ENCODE measurements at regions not wholly inside any gene's neighbourhood (a gene's known extent, or its start where the extent isn't known, plus 50 kb on each side); places are given as distances from the start of the nearest gene placed in this dataset.

GRCh38 chr12:33116284-33116683 lies 219.7 kb upstream of the PKP2 start:
- TF ChIP-seq CTCF (IDR thresholded peaks at IDR 0.05) (no peak), EZH2 (IDR thresholded peaks at IDR 0.05) (no peak)

Measured in neural progenitor cell (in vitro differentiated cells).